HG03280 (cell line): ENCODE measurements at regions not wholly inside any gene's neighbourhood (a gene's known extent, or its start where the extent isn't known, plus 50 kb on each side); places are given as distances from the start of the nearest gene placed in this dataset.
"Not testable (repeated sequence)": the region's sequence is repeated elsewhere in the genome, so short reads cannot be mapped to it uniquely, and the experiment has no call there.

Experiments
- ATAC-seq: cut with Tn5 transposase; IDR thresholded peaks from one replicate; pipeline ENCODE4 v1.9.1; 2021; ENCODE audit warnings: mild to moderate bottlenecking, moderate library complexity; ENCODE audit not compliant: unreplicated experiment

- no peak for ATAC-seq
Observed at GRCh38 chr2:173711816-173712215, 253.4 kb downstream of the SP3 start.

- no peak for ATAC-seq
Observed at GRCh38 chr2:173713904-173714555, 251.1 kb downstream of the SP3 start.

- no peak for ATAC-seq
Observed at GRCh38 chr2:173715441-173715840, 249.7 kb downstream of the SP3 start.

- no peak for ATAC-seq
Observed at GRCh38 chr2:173716458-173717052, 248.6 kb downstream of the SP3 start.

DNA sequence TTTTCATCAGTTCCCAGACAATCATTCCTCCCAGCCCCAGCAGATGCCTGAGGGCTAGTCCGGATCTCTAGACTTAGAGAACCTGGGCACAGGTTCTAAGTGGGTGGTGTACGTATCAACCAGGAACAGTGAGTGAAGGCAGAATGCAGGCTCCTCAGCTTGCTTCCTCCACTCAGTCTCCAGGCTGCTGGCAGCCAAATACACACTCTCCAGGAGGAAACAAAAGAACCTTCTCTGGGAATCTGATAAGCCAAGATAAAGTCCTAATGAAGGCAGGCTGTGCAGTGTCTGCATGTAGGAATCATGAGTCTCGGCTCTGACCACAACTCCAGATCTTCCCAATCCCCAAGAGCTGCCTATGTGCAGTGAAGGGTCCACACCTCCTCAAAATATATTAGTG, 245.7 kb downstream of the SP3 start:
- ATAC-seq = no peak

DNA sequence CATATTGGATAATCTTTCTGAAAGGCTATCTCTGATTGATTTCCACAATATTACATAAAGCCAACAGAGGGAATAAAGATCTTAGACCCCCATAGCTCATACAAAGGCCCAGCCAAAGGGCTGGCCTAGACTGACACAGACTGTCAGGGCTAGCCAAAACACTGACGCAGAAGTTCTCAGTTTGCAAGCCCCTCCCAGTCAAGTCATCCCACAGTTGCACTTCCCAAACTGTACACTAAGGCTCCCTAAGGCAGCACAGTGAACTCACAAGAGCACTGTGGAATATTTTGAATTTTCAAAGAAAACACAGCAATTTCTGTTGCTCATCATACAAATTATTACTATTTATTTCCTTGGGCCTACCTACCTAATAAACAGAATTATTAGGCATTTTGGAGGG, 244.9 kb downstream of the SP3 start:
- ATAC-seq = no peak

GRCh38 chr2:173734797-173735196, 230.4 kb downstream of the SP3 start:
- no peak for ATAC-seq

GRCh38 chr2:173737954-173738575, 227.1 kb downstream of the SP3 start:
- not testable (repeated sequence) for ATAC-seq

DNA sequence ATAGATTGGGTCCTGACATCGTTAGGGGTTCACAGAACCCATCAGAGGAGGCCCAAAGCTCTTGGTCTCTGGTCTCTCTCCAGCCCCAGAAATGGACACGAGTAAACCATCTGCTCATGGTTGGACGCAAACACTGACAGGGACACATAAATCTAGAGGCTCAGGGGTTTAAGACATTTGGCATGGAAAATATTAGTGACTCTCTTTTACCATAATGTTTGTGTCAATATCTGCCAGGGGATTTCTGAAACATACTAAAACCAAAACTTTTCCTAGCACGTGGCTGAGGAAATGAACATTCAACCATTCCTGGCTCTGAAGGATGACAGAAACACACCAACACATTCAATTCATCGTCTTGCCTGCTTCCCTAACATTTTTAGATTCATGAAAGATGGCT, 226.2 kb downstream of the SP3 start:
- no peak for ATAC-seq

DNA sequence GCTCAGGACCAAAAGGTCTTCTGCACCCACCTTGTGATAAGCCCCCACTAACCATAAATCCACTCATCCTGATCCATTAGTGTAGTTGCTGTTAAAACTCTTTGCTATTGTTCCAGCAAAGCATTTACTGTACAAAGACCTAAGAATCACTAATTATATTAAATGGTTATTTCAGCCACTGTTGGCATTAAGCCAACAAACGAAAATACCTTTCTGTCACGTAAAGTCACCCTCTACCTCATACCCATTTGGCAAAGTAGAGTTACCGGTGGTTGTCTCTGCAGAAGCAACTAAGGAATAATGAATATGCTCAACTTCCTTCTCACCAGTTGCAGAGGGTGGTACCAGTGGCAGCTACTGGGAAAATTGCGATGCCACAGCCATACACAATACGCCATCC, 224.5 kb downstream of the SP3 start:
- ATAC-seq = no peak

DNA sequence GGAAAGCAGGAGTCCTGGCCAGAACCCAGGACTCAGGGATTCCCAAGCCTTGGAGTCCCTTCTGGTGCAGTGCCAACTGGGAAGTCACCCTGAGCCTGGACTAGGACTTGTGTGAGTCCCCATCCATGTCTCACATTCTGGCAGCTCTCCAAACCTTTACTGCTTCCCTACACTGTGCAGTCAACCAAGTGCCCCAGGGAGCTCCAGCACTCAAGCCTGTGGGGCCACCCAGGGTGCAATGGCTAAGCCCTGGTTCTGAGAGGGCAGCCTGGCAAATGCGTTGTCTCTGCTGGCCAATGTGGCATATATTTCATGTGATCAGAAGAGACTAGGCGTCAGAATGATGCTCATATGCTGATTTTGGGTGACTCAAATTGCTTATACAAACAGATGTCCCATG, 223.4 kb downstream of the SP3 start:
- ATAC-seq = no peak

GRCh38 chr2:173747035-173747434, 218.1 kb downstream of the SP3 start:
- no peak for ATAC-seq

DNA sequence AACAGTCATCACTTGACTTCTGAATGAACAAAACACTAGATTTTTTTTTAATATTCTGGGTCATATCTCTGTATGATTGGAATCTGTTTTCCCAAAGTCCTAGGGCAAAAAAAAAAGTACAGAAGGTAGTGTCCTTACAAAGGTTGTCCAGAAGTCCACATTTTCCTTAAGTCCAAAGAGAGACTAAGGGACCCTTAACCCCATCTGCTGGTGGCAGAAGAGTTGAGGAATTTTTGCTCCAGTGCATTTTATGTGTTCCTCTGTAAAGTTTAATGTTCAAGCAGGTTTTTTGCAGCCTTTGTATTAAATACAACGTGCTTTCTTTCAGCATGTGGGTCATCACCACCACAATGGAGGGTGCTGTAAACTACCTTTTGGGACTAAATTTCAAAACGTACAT, 215.9 kb downstream of the SP3 start:
- no peak for ATAC-seq

GRCh38 chr2:173750353-173750801, 214.8 kb downstream of the SP3 start:
- no peak for ATAC-seq

DNA sequence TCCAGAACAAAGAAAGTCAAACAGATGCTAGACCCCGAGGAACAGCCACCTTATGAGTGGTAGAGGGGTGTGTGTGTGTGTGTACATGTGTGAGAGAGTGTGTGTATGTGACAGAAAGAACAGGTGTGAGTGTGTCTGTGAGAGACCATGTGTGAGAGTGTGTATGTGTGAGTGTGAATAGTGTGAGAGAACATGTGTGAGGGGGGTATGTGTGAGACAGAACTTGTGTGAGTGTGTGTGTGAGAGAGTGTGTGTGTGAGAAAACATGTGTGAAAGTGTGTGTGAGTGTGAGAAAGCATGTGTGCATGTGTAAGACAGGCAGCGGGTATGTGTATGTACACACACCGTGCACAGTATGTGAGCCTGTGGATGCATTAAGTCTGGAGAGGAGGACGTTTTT, 214.3 kb downstream of the SP3 start:
- ATAC-seq = no peak

DNA sequence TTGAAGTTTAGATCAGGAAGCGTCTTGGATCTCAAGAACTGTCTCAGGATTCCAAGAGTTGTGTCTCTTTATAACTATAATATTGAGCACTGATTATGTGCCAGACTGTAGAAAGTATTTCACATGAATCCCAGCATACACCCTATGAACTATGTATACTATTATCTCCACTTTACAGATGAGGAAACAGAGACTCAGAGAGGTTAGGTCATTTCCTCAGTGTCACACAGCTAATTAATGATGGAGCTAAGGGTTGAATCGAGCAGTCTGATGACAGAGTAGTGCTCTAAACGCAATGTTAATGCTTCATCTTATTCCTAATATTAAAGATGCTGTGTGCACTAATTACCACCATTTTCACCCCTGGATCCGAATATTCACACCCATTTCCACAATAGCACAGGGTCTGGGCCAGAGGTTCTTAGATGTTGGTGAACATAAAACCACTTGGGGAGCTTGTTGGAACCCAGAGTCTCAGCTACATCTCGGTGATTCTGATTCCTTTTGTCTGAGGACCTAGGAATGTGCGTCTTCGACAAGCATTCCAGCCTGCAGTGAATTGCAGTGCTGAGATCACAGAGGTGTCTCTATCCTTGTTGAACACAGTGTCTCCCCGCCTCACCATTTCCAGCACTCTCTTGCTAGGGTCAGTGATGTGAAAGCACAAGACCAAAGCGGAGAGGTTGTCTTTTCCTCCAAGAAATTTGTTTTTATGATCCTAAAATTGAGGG, 213.8 kb downstream of the SP3 start:
- ATAC-seq = no peak

- ATAC-seq = no peak
Observed at GRCh38 chr2:173752152-173752551, 213.0 kb downstream of the SP3 start.

DNA sequence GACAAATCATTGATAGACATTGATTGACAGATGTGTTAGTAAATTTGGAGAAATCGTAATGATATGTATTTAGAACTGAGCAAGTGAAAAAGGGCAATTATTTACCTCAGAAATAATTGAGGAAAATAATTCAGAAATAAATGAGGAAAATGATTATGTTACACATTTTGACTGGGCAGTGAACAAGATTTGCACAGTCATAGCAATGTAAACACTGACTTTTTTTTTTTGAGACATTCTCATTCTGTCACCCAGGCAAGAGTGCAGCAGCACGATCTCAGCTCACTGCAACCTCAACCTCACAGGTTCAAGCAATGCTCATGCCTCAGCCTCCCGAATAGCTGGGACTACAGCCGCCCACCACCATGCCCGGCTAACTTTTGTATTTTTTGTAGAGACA, 211.7 kb downstream of the SP3 start:
- no peak for ATAC-seq

DNA sequence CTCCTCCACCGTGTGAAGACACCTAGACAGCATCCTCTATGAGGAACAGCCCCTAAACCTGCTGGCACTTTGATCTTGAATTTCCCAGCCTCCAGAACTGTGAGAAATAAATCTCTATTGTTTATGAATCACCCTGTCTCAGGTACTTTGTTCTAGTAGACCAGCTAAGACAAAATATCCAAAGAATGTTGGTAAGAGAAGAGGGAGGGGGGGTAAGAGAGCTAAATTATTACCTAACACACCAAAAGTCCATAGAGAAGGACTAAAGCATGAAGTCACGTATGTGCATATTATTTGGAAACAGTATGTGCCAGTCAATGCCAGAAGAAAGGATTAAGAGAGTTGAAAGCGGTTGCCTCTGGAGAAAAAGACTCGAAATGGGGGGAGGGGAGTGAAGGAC, 211.0 kb downstream of the SP3 start:
- ATAC-seq = no peak

DNA sequence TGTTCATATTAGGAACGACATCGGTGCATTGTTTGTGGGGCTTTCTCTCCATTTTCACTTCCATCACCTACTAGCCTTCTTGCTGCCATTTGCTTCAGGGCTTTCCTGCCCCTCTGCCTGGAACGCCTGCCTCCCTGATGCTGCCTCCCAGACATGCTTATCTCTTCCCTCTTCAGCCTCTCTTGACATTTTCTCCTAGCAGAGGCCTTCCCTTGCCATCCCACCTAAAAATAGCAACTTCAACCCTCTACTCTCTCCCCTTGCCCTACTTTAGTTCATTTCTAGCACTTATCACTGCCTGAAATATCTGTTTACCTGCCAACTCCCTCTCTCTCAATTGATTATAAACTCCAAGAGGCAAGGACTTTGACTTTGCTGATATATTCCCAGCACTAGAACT, 210.3 kb downstream of the SP3 start:
- ATAC-seq = no peak

- ATAC-seq = no peak
Observed at GRCh38 chr2:173755798-173756197, 209.4 kb downstream of the SP3 start.

DNA sequence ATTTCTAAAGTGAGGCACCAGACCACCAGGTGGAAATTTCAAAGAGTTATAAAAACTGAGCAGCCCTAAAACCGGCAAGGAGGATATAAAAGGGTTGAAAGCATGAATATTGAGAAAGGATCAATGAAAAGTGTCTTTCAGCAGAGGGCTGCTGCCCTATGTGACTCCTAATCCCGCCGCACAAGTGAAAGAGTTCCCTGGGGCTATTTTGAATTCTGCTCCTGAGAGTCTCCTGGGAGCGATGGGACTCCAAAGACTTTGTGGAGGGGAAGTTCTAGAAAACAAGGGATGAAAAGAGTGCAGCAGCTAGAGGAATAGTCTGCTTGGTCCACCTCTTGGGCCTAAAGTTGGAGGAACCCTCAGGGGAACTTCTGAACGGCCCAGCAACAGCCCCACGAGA, 205.2 kb downstream of the SP3 start:
- no peak for ATAC-seq
